ENCODE measurements at regions not wholly inside any gene's neighbourhood (a gene's known extent, or its start where the extent isn't known, plus 50 kb on each side); places are given as distances from the start of the nearest gene placed in this dataset.

- no peak for DNase-seq
These were observed 174.3 kb upstream of the CCND2 start for GRCh38 chr12:4099276-4099675.

- DNase-seq, result no peak
These were observed 182.4 kb upstream of the CCND2 start for GRCh38 chr12:4091016-4091743.

- DNase-seq, result no peak
These were observed 183.6 kb upstream of the CCND2 start for GRCh38 chr12:4089956-4090355.

GRCh38 chr12:4089121-4089606 is 184.4 kb upstream of the CCND2 start:
- no peak for DNase-seq

- DNase-seq, result no peak
These were observed 185.1 kb upstream of the CCND2 start for GRCh38 chr12:4088451-4088850.

- no peak for DNase-seq
These were observed 187.1 kb upstream of the CCND2 start for GRCh38 chr12:4086481-4086880.

GRCh38 chr12:4084573-4084972 is 189.0 kb upstream of the CCND2 start:
- DNase-seq, result no peak

- no peak for DNase-seq
These were observed 190.7 kb upstream of the CCND2 start for GRCh38 chr12:4082809-4083403.

- no peak for DNase-seq
These were observed 193.3 kb upstream of the CCND2 start for GRCh38 chr12:4080213-4080612.

GRCh38 chr12:4074129-4074528 is 199.4 kb upstream of the CCND2 start:
- DNase-seq, result no peak

- DNase-seq, result no peak
These were observed 196.4 kb upstream of the PARP11 start for GRCh38 chr12:4069670-4070010.

- no peak for DNase-seq
These were observed 195.9 kb upstream of the PARP11 start for GRCh38 chr12:4068981-4069669.

- no peak for DNase-seq
These were observed 190.8 kb upstream of the PARP11 start for GRCh38 chr12:4064008-4064407.

- DNase-seq, result no peak
These were observed 186.8 kb upstream of the PARP11 start for GRCh38 chr12:4059898-4060568.

- no peak for DNase-seq
These were observed 184.0 kb upstream of the PARP11 start for GRCh38 chr12:4056910-4057845.

GRCh38 chr12:4054630-4055029 is 181.4 kb upstream of the PARP11 start:
- no peak for DNase-seq

GRCh38 chr12:4052691-4053090 is 179.5 kb upstream of the PARP11 start:
- no peak for DNase-seq

- no peak for DNase-seq
These were observed 178.4 kb upstream of the PARP11 start for GRCh38 chr12:4051596-4051995.

- DNase-seq, result no peak
These were observed 177.1 kb upstream of the PARP11 start for GRCh38 chr12:4050340-4050739.

- no peak for DNase-seq
These were observed 176.3 kb upstream of the PARP11 start for GRCh38 chr12:4049298-4050080.

GRCh38 chr12:4047421-4047820 is 174.2 kb upstream of the PARP11 start:
- DNase-seq, result no peak

GRCh38 chr12:4046495-4046840 is 173.3 kb upstream of the PARP11 start:
- DNase-seq, result no peak
